HuH-7 (cell line): ENCODE measurements at regions not wholly inside any gene's neighbourhood (a gene's known extent, or its start where the extent isn't known, plus 50 kb on each side); places are given as distances from the start of the nearest gene placed in this dataset.
"Not testable (repeated sequence)": the region's sequence is repeated elsewhere in the genome, so short reads cannot be mapped to it uniquely, and the experiment has no call there.

ENCODE experiments used
- DNase-seq: peaks from one replicate; pipeline ENCODE4 v3.0.0; 2011; ENCODE audit warnings: low spot score

DNA sequence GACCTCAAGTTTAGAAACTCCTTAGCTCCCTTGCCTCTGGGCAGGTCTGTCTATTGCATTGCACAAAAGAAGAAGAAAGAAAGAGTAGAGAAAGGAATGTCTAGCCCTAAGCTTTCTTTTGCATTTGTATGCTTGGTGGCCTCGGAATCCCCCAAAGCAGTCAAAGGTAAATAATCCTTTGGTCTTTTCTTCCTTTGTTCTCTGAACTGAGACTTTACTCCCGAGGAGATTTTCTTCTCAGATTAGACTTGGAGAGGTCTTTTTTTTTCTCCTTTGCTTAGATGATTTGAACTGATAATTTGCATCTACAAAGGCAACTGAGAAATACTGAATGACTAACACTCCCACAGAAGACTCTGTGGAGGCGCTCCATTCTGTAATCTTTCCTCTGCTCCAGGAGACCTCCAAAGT lies 93.2 kb downstream of the AKR1D1 start:
- no peak for DNase-seq

DNA sequence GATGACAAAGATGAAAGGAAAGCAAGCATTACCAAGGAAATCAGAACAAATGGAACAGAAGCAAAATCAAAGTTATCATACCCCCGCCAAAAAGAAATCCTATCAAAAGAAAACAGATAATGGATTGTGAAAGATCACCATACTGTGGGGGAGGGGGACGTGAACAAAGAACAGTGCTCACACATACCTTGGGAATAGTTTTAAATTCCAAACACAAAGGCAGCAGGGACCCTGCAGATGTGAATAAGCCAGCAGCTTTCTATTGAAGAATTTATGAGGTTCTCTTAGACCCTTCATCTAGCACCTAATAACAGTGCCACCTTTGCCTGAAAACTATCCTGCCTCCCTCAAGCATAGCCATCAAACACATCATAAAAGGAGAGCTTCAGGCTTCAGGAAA lies 94.0 kb downstream of the AKR1D1 start:
- DNase-seq, result no peak

DNA sequence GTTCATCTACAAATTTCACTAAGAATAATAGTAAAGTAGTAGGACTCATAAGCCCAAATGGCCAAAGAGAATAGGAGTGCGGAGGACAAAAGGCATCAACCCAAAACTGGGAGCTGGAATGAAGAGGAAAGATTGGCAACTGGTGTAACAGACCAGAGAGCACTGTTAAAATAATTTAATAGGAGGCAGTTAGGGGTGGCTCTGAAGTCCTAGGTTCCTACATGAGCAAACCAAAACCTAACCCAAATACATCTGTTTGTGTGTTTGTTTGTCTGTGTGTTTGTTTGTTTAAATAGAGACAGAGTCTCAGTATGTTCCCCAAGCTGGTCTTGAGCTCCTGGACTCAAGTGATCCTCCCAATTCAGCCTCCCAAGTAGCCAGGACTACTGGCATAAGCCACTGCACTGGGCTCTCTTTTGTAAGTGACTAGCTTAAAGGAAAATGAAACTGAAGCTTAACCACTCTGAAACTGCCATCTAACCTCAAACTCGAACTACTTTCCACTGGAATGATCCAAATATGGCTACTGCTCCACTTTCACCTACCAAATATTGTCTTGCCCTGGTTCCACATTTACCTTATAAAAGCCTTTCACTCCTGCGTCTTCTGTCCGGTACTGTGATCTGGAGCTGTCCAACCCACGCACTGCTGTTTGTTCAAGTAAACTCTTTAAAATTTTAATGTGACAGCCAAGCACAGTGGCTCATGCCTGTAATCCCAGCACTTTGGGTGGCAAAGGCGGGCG lies 94.9 kb downstream of the AKR1D1 start:
- no peak for DNase-seq

DNA sequence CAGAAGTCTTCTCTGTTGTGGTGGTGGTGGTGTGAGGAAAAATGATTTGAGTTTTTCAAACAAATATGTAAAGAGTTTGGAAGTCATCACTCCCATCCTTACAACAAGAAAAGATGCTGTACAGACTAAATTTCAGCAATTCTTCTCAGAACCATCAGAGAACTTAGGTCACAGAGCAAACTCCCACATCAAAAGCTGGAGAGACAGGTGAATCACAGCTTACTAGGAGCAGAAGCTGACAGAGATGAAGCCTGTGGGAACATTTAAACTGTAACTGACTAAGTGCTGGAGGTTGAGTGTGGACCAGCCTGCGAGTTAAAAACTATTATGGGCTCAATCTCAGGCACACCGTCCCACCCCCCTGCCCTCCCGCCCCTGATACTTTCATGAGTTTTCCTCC lies 97.3 kb downstream of the AKR1D1 start:
- DNase-seq, result no peak

DNA sequence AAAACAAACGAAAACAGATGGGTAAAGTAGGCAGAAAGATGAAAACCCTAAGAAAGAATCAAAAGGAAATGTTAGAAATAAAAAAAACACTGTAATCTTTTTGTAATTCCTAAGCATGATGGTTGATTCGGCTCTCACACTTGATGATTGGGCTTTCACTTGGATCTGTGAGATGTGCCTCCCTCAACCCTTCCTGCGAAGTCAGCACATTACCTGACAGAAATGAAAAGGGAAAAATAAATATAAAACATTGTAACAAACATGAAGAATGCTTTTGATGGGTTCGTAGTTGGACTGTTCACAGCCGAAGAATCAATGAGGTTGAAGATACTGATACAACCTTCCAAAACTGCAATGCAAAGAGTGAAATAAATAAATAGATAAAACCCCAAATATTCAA lies 99.8 kb downstream of the AKR1D1 start:
- no peak for DNase-seq

DNA sequence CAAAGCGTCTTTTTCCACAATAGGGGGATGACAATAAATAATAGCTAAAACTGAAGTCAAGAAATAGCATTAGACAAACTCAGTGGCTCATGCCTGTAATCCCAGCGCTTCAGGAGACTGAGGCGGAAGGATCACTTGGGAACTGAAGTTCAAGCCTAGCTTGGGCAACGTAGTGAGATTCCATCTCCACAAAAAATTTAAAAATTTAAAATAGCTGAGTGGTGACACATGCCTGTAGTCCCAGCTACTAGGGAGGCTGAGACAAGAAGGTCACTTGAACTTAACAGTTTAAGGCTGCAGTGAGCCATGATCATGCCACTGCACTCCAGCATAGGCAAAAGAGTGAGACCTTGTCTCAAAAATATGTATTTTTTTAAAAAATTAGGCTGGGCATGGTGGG lies 107.9 kb downstream of the AKR1D1 start:
- DNase-seq, result no peak

DNA sequence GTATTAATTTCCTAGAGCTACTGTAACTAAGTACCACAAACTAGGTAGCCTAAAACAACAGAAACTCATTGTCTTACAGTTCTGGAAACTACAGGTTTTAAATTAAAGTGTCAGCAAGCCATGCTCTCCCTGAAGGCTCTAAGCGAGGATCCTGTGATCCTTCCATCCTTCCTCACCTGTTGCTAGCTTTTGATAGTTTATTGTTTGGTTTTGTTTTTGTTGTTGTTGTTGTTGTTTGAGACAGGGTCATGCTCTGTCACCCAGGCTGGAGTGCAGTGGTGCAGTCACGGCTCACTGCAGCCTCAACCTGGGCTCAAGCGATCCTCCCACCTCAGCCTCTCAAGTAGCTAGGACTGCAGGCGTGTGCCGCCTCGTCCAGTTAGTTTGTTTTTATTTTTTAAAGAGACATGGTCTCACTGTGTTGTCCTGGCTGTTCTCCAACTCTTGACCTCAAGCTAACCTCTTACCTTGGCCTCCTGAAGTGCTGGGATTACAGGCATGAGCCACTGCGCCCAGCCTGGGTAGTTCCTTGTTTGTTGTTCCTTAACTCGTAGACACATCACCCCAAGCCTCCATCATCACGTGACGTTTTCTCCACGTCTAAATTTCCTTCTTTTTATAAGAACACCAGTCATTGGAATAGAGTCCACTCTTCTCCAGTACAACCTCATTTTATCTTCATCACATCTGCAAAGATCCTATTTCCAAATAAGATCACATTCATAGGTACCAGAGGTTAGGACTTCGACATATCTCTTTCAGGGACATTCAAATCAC lies 109.1 kb downstream of the AKR1D1 start:
- DNase-seq, result no peak

DNA sequence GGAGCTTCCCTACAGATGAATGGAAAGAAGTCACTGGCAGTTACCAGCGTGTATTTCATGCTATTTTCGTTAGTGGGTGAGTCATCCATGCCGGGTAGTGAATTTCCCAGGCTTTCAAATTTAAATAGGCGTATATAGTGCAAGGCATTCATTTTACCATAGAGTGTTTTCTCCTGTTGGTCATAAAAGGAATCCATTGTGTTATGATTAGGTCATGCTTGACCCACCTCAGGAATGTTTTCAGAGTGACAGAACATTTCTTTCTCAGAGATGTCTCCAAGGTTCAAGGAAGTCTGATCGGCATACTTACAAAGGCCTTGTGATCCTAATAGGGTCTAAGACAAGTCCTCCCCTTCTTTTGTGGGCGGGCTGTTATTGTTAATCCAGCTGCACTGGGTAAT lies 110.7 kb downstream of the AKR1D1 start:
- no peak for DNase-seq

DNA sequence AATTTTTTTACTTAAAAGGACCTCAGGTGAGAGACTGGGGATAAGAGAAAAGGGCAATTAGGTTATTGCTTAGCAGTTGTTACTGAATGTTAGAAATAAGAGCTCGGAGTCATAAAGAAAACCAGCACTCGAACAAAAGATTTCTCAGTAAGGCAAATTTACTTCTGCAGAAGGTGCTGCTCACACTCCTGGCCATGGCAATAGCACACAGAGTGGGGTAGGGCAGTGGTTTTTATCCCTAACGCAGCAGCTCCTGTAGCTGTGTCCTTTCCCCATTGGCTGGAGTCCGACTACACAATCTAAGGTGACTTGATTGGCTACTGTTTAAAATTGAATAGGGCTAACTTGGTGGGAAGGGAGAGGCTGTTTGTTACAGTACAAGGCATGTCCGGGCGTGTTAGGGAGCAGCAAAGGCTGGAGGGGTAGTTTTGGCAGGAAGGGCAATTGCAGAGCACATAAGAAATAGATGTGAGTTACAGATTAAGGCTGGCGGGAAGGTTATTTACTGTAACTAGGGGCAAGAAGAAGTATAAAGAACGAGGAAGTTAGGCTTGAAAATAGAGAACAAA lies 112.1 kb downstream of the AKR1D1 start:
- no peak for DNase-seq

DNA sequence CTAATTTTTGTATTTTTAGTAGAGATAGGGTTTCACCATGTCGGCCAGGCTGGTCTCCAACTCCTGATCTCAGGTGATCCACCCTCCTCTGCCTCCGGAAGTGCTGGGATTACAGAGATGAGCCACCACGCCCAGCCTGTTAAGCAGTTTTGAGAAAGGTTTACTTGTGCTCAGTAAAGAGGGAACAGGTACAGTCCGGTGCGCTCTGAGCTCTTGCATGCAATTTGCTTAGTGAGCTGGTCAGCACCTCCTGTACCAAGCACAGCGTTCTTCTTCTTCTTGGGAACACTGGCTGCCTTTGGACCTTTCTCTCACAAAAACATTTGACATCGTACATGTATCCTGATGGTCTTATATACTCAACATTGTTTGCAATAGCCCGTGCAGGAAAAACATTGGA lies 118.3 kb downstream of the AKR1D1 start:
- no peak for DNase-seq

DNA sequence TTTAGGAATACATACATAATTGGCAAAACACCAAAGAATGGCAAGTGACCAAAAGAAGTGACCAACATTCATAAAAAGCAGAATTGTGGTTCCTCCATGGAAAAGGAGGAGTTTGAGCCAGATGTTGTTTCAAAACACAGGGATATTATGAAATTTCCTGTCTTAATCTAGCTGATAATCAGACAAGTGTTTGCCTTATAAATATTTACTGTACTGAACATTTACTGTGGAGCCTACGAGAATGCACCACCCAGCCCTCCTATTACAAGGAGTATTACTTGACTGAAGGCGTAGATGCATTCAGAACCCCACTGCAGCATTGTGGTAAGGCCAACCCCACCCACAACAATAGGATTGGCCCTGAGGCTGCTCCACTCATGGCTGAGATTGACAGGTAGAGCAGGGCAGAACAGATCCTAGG lies 118.9 kb downstream of the AKR1D1 start:
- DNase-seq, result peak; percentile 12

DNA sequence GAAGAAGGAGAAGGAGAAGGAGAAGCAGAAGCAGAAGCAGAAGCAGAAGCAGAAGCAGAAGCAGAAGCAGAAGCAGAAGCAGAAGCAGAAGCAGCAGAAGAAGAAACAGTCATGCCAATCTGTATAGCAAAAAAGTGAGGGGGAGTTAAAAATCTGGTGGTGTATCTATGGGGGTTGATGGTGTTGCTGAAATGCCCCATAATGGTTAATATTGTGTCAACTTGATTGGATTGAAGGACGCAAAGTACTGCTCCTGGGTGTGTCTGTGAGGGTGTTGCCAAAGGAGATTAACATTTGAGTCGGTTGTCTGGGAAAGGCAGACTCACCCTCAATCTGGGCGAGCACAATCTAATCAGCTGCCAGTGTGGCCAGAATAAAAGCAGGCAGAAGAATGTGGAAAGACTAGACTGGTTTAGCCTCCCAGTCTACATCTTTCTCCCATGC lies 120.3 kb downstream of the AKR1D1 start:
- not testable (repeated sequence) for DNase-seq

DNA sequence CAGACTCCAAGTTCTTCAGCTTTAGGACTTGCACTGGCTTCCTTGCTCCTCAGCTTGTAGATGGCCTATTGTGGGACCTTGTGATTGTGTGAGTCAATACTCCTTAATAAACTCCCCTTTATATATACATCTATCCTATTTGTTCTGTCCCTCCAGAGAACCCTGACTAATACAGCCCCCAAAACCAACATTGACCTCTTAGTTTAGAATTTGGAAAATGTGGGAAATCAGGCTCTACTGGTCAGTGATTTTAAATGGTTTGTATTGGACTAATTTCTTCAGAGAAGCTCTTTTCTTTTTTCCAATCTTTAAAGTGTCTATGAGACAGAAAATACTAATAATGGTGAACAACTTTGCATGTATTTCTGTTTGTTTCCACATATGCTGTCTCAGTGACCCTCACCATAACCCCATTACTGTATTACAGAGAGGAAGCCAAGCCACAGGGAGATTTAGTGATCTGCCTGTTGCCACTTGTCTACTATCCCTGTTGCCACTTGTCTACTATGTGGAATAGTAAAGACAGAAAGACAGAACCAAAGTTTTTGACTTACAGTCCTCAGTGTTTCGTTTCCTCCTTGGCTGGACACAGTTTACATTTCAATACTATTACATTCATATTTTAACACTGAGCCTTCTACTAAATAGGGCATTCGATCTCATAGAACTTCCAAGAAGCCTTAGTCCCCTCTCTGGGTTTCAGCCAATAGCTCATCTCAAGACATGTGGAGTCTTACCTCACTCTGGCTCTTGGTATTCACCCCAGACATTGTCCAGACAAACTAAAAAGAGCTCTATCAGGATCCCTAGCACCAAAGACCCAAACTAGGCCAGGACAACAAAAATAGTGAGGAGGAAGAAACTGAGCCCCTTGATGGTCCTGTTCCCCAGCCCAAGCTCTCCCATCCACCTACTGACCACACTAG lies 121.0 kb downstream of the AKR1D1 start:
- no peak for DNase-seq

DNA sequence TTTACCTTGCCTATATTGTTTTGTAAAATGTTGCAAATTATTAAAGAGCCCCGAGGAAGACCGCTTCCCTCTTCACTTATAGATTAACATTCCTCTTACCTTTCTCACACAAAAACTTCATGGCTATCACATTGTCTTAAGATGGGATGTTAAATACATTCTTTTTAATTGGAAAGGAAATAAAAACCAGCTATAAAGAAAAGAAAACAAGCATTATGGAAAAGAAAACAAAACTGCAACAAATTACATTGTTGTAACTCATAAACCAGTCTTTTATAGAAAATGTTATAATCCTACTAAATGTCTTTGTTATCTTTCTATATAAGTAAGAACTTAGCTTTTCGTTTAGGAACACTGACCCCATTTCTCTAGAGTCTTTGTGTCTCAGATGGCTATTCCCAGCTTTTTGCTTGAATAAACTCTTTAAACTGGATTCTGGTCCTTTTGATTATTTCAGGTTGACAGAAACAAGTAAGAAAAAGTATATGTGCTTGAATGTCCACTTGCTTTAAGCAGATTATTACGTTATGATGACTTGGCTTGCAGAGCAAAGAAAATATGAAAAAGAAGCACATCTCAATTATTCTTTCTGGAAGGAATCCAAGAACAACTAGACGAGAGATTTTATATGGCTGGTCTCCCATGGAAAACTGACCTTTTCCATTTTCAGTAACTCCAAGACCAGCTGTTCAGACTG lies 128.2 kb downstream of the AKR1D1 start:
- no peak for DNase-seq

DNA sequence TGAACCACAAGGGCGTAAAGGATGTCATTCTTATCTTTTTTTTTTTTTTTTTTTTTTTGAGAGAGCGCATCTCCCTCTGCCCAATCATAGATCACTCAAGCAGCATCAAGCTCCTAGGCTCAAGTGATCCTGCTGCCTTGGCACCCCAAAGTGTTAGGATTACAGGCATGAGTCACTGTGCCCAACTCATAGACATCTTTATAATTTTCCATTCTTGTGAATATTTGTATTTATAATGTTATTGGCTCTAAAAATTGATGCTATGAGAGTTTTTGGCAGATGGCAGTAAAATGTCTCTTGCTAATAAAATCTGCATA lies 128.7 kb downstream of the AKR1D1 start:
- no peak for DNase-seq

DNA sequence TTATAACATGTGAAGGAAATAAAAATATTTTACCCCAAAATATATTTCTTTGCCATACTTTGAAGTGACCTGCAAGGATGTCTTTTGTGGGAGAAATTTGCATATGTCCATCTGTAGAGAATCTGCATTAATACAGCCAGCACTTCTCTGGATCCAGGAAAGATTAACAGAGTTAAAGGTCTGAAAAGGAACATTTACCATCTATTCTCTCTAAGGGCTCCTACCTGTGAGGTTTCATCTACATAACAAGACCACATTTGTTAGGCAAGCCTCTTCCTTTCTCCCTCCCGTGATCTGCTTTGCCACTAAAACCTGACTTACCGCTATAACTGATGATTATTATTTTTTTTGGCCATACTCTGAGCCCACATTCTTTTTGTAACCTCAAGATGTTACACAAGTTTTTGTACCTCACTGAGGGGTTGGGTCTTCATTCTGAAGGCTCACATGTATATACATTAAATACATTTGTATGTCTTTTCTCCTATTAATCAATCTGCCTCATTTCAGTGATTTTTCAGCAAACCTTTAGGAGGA lies 129.4 kb downstream of the AKR1D1 start:
- no peak for DNase-seq

DNA sequence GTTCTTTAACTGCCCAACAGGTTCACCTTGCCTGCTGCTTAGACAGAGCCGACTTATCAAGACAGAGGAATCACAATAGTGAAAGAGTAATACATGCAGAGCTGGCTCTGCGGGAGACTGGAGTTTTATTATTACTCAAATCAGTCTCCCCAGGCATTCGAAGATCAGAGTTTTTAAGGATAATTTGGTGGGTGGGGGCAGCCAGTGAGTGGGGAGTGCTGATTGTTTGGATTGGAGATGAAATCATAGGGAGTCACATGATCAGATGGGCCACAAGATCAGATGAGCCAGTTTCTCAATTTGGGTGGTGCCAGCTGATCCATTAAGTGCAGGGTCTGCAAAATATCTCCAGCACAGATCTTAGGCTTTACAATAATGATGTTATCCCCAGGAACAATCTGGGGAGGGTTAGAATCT lies 131.3 kb downstream of the AKR1D1 start:
- DNase-seq, result no peak

DNA sequence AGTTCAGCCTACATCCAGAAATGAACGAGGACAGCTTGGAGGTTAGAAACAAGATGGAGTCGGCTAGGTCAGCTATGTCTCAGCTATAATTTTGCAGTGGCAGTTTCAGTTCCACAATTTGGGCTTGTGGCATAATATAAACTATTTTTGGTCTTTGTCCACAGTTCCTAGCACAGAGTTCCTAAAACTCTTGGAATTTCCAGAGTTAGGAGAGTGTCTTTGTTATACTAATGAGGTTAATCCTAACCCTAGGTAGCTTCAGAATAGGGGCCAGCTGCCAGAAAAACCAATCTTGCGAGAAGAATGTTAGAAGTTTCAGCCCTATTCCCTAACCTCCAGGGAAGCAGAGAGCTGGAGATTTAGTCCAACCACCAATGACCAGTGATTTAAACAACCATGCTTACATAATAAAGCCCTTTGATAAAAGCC lies 131.9 kb downstream of the AKR1D1 start:
- no peak for DNase-seq

DNA sequence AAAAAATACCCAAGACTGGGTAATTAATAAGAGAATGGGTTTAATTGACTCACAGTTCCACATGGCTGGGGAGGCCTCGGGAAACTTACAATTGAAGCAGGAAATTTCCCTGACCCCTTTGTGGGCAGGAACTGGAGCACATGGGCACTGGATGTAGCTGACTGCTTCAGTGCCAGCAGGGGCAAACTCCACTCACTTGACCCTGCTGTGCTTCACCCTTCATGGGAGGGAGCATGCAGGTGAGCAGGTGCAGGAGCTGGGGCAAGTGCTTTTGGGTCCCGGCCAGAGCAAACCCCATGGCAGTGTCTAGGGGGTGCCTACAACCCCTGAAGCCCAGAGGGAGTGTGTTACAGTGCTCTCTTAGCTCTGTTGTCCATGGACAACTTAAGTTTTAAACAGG lies 132.6 kb downstream of the AKR1D1 start:
- DNase-seq, result no peak

DNA sequence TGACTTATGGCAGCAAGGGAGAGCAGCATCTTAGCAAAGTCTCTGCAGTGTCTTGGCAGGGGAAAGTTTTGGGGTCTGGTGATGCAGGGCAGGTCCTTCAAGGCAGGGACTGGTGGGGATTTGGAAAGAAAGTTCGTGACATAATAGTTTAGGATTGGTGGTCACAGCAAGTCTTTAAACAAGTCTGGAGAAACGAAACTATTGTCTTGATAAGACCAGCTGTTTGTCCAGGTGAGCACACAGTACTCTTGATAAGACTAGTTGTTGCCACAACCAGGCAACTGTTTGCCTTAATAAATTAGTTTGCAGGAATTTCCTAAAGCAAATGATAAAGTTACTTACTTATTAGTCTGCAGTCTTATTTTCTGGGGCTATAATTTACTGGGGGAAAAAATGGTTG lies 136.1 kb downstream of the AKR1D1 start:
- DNase-seq, result peak; percentile 23

DNA sequence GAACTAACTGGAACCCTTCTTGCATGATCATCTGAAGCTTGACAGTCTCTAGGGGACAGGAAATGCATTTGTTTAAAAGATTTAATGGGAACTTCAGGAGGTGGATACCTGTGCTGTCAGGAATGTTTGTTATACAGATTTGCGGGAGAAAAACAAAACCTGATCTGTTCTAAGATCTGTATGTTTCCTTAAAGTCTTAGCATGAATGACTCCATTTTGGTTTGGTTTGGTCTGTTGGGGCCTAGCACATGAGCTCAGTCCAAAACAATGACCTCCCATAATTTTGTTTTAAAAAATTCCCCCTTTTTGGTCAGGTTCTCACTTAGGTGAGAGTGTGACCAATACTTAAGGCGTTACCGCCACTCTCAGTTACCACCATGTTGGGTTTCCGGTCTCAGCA lies 138.7 kb downstream of the AKR1D1 start:
- DNase-seq, result no peak
